ENCODE measurements at regions not wholly inside any gene's neighbourhood (a gene's known extent, or its start where the extent isn't known, plus 50 kb on each side); places are given as distances from the start of the nearest gene placed in this dataset.
"Not testable (repeated sequence)": the region's sequence is repeated elsewhere in the genome, so short reads cannot be mapped to it uniquely, and the experiment has no call there.

DNA sequence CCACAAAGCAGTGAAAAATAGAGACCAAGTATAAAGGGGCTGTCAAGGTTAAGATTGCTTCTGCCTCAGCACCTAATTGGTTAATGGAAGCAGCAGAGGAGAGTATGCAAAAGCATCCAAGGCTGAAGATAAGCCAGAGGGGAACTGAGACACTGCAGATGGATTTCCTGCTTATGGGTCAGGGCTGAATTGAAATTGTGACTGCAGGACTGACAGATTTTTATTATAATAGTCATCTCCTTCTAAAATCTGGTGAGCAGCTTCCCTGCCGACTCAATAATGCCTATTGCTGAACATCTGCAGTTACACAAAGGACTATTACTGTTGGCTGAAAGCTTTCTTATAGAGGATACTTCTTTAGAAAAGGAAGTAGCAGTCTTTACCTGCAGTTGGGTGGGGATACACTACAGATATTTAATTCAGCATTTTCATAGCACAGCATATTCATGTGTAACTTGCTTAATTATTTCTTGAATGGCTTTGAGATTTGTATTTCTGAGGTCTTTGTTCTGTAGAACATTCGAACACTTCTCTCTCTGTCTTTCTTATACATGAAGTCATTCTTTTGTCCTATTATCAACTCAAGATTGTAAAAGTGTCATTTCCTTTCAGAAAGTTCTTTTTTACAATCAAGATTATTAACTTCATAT lies 363.0 kb upstream of the RIOK2 start:
- no peak for DNase-seq

DNA sequence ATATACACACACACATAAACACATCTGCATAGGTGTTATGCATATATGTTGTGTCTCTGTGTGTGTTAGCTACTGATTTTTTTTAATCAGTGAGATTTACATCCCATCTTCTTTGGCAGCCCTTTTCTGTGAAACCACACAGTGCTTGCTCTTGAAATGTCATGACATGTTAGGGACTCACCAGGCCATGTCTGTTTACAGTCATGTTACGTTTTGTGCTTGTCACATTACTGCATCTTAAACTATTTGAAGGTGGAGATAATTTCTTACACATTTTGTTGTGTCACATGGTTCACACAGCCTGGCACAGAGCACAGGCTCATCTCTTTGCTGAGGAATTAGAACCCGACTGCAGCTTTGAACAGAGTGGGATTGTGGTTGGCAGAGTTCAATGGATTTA lies 364.4 kb upstream of the RIOK2 start:
- DNase-seq: no peak

- no peak for DNase-seq
Measured at GRCh38 chr5:97547999-97548738, 365.1 kb upstream of the RIOK2 start.

DNA sequence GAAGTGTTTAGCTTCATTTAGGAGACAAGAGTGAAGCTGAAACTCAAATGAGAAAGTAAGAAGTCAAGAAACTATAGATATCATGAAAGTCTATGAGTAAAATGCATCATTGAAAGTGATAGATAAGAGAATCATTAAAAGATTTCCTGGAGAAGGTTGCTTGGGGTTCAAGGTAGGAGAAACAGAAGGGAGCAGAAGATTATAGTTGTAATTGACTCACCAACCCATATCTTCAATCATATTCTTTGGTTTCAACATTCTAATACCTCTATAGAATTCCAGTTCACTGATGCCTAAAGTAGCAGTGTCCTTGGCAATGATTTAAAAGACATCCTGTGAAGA lies 365.7 kb upstream of the RIOK2 start:
- no peak for DNase-seq

- DNase-seq: no peak
Measured at GRCh38 chr5:97549496-97549895, 366.4 kb upstream of the RIOK2 start.

DNA sequence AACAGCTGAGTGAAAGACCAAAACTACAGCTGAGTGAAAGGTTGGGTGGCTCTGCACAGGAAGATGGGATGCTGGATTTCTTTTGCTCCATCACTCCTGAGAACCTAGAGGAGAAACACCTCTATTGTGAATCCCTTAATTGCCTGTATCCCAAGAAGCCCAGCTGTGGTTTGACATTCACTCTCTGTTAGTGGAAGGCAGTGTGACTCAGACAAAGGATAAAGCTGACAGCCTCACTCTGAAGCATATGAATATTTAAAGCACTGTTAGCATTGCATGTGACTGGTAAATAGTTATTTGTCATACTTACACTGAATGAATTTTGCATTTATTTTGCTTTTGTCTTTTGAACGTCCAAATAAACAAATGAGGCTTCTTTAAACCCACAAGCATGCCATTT lies 367.1 kb upstream of the RIOK2 start:
- DNase-seq: no peak

DNA sequence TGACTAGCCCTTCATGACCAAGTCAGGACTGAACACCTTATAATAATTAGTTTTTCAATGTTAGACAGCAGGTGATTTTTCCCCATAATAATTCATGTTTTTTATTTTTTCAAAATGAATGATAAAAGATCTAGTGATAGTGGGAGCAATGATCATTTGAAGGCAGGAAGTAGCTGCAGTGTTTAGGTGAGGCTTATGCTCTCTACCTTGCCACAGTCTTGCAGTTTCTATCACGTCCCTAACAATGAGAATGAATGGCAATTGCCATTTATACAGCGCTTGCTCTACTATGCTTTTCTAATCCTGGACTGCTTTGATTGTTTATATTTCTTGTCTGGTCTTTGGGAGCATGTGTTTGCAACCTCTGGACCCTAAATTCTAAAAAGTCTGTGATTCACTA lies 367.8 kb upstream of the RIOK2 start:
- DNase-seq: no peak

DNA sequence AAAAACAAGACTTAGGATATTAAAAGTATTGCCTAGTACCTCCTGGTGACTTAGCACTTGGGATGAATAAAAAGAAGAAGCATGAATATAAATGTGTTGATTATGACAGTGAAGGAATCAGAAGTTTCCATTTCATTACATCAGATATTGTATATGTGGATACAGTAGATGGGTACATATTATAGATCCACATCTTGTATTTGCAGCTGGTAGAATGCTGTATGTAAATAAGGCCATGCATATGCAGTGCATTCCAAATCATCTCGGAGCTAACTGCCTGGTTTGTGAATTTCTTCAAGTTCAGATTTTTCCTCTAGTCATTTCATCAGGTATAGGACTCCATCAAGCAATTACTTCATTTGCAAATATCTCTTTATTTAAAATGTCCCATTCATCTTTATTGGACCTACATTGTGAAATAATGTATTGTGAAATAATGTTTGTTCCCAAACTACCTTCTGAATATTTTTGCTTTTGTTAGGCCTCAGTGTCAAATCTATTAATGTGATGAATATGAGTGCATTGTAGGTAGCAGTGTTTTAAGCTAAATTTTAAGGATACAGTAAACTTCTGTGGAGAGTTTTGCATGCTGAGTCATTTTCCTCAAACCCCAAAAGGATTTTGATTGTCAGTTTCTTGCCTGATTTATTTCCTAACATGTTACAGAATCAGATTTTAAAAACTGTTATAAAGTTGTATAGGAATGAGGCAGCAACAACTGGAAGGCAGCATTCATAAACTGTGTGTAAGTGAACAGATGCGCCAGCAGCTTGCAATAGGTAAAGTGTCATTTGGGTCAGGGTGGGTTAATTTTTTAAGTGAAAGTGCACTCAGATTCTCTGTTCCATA lies 370.8 kb upstream of the RIOK2 start:
- no peak for DNase-seq

GRCh38 chr5:97554977-97555643 lies 372.1 kb upstream of the RIOK2 start:
- no peak for DNase-seq

GRCh38 chr5:97555644-97555981 lies 372.6 kb upstream of the RIOK2 start:
- no peak for DNase-seq

DNA sequence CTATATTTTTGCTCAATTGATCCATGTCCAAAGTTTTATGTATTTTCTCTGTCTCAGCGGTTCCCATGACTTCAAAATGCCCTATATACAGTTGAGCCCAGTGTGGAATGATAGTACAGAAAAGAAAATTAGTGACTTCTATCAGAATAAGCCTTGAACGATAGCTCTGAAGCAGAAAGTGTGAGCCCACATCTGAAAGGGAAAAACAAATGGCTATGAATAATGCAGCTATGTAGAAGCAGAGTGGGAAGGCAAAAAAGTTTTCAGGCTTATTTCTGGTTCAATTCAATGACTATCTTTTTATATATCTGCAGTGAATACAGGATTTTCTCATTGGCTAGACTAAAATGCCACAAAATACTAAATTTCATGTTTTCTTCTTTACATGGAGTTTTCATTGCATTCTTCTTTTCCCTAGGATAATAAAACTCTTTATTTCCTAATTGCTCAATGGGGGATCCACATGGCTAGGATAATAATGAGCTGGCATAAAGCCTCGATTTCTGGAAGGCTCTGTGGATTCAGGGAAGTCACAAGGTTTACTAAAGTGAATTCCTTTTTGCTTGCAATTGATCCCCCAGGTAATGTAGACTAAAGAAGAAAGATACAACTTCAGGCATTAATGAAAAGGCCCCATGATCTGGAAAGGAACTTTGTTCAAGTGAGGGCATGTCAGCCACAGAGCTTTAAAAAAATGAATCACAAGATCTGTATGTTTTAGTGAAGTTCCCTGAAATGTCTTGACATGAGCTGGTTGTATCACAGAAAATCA lies 377.0 kb upstream of the RIOK2 start:
- DNase-seq: no peak

DNA sequence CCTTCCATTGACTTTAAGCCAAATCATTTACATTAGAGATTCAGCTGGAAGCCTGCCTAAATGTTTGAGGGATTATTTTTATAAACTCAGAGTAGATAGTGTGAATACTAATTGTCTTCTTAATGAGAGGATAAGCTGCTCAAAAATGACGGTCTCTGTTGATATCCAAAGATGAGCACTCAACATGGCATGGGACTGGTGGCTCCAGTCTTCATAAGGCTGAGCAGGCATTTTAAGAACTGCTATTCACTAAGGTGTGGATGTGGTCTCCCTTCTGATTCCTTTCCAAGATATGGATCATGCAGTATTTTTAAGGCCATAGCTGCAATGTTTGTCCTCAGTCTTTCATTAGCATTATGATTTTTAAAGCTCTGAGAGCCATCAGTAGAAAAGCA lies 377.5 kb upstream of the RIOK2 start:
- DNase-seq: no peak

- DNase-seq: no peak
Measured at GRCh38 chr5:97563050-97563657, 380.1 kb upstream of the RIOK2 start.

DNA sequence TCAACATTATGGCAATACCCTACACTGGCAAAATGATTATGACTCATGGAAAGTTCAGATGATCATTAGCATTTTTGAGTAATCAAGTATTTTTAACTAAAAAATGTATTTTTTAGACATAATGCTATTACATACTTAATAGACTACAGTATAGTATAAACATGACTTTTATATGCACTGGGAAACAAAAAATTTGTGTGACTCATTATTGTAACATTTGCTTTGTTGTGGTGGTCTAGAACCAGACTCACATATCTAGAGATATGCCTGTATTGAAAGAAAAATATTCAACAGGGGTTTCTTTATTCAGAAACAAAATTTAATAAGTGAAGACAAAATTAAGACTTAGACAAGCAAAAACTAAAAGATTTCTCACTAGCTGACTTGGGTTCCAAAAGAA lies 385.3 kb upstream of the RIOK2 start:
- DNase-seq: no peak

DNA sequence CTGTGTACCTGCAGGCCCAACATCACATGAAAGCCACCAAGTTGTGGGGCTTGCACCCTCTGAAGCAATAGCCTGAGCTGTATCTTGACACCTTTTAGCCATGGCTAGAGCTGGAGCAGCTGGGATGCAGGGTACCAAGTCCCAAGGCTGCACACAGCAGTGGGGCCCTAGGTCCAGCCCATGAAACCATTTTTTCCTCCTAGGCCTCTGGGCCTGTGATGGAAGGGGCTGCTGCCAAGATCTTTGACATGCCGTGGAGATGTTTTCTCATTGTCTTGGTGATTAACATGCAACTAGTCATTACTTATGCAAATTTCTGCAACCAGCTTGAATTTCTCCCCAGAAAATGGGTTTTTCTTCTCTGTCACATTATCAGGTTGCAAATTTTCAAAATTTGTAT lies 387.2 kb upstream of the RIOK2 start:
- DNase-seq: no peak

DNA sequence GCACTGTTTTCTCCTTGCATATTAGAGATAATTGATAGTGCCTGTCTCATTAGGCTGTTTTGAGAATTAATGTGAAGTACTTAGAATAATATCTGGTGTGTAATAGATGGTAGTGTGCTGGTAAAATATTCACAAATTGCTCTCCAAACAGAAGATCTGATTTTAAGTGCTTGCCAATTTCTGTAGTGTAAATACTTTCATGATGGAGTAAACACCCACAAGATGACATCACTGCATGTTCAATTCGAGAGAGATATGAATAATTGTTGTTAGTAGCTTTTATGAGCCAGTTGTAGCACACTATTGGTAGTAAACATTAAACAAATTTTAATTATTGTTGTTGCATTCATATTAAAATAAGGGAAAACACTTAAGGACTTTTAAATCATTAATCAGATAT lies 392.3 kb upstream of the RIOK2 start:
- DNase-seq: no peak

DNA sequence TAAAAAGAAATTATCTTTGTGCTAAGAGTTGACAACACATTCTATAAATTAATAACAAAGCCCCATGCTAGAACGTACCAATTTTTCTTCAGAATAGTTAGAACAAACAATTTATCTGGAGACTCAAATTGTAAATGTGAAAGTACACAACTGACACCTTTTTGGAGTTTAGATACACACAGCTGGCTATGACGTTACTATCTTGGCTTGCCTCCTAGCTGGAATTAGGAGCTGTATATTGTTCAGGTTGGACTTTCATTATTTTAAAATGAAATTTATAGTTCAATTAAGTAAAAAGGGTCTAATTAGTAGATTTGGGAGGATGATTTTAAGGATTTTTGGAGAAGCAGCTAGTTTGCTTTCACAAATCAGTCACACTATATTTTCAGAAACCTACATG lies 393.9 kb upstream of the RIOK2 start:
- DNase-seq: no peak

DNA sequence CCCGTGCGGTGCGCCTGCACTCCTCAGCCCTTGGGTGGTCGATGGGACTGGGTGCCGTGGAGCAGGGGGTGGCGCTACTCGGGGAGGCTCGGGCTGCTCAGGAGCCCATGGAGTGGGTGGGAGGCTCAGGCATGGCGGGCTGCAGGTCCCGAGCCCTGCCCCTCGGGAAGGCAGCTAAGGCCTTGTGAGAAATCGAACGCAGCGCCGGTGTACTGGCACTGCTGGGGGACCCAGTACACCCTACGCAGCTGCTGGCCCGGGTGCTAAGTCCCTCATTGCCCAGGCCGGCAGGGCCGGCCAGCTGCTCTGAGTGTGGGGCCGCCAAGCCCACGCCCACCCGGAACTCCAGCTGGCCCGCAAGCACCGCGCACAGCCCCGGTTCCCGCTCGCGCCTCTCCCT lies 396.9 kb upstream of the RIOK2 start:
- not testable (repeated sequence) for DNase-seq

DNA sequence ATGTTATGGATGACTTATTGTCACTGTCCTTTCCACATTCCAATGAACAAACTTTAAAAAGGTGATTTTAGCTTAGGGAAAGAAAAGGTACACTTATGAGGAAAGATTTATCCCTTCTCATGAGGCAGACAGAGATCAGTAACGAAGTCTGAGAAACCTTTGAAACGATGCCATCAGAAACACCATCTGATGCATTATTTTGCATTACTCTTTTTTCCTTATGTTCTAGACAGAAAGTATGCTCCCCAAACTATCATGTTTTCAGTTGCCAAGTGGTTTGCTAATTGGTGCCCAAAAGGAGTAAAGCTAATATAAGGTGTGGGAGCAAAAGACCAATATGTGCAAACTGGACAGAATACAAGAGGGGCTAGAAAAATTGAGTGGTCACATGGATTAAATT lies 397.7 kb upstream of the RIOK2 start:
- DNase-seq: no peak

- no peak for DNase-seq
Measured at GRCh38 chr5:97591781-97592180, 408.7 kb upstream of the RIOK2 start.

- DNase-seq: no peak
Measured at GRCh38 chr5:97600486-97600885, 417.4 kb upstream of the RIOK2 start.

DNA sequence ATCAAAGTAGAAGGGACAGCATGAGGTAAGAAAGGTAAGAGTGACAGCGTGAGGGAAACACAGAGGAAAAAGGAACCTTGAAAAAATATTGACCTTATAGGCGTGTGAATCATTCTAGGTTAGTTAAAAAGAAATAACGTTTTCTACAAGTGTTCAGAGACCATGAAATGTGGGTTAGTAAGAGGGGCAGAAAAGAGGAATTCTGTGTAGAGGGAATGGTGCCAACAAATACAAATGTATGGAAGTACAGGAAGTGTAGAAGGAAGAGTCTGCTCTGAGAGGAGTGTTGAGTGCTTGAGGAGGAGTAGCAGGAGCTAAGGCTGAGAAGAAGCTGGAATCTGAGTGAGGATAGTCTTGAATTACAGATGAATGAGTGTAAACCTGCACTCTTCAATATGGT lies 418.6 kb upstream of the RIOK2 start:
- no peak for DNase-seq
